ENCODE measurements at regions not wholly inside any gene's neighbourhood (a gene's known extent, or its start where the extent isn't known, plus 50 kb on each side); places are given as distances from the start of the nearest gene placed in this dataset.

DNA sequence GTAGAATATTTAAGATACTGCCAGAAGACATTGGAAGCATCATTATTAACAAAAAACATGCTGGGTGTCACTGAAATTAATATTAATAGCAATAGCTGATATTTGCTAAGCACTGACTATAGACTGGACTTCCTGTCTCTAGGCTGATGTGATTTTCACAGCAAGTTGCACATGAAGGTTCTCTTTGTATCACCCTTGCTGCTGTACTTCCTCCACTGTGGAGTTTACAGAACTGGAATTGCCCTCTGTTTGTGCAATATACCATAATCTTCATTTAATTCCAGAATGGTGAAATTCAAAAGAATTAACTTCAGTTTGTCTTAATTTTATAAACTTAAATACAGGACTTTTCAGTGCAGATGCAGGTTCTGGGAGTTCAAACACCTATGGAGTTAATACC is 585.1 kb downstream of the RNF144A start:
- no peak overlapping the region for H3K9ac ChIP-seq (ENCODE audit: low read depth, low read length, poor library complexity, severe bottlenecking)
- no peaks in the 10 kb centered on the region for H3F3A ChIP-seq (ENCODE audit: low read depth)
- no peak for TF ChIP-seq EZH2phosphoT487 (IDR thresholded peaks at IDR 0.05; ENCODE audit: borderline replicate concordance)
- TF ChIP-seq, protein P1, sequence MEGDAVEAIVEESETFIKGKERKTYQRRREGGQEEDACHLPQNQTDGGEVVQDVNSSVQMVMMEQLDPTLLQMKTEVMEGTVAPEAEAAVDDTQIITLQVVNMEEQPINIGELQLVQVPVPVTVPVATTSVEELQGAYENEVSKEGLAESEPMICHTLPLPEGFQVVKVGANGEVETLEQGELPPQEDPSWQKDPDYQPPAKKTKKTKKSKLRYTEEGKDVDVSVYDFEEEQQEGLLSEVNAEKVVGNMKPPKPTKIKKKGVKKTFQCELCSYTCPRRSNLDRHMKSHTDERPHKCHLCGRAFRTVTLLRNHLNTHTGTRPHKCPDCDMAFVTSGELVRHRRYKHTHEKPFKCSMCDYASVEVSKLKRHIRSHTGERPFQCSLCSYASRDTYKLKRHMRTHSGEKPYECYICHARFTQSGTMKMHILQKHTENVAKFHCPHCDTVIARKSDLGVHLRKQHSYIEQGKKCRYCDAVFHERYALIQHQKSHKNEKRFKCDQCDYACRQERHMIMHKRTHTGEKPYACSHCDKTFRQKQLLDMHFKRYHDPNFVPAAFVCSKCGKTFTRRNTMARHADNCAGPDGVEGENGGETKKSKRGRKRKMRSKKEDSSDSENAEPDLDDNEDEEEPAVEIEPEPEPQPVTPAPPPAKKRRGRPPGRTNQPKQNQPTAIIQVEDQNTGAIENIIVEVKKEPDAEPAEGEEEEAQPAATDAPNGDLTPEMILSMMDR (conservative IDR thresholded peaks at IDR 0.05; ENCODE audit: low read length), result no peak
- no peaks in the 10 kb centered on the region for H4K20me1 ChIP-seq (ENCODE audit: insufficient read depth, low read length, poor library complexity, severe bottlenecking)
- H3K4me1 ChIP-seq (ENCODE audit: insufficient read depth, low read length, poor library complexity, severe bottlenecking), result no peaks in the 10 kb centered on the region
- no peaks in the 10 kb centered on the region for H3K27me3 ChIP-seq (ENCODE audit: insufficient read depth, low read length, poor library complexity, severe bottlenecking)
- H3K79me2 ChIP-seq (ENCODE audit: insufficient read depth, low read length), result no peaks in the 10 kb centered on the region
- no peak overlapping the region for H3K4me2 ChIP-seq (ENCODE audit: low read depth, low read length, poor library complexity, severe bottlenecking)
- H2AFZ ChIP-seq (ENCODE audit: low read length), result no peak overlapping the region
- no peaks in the 10 kb centered on the region for H3K9me3 ChIP-seq (ENCODE audit: insufficient read depth, low read depth, low read length)
- H3K36me3 ChIP-seq (ENCODE audit: insufficient read depth, low read length), result no peaks in the 10 kb centered on the region
- no peaks in the 10 kb centered on the region for H3K9me2 ChIP-seq (replicated peaks; ENCODE audit: low read depth, low read length)
- no peak overlapping the region for H3K4me3 ChIP-seq (ENCODE audit: low read length, poor library complexity, severe bottlenecking)

DNA sequence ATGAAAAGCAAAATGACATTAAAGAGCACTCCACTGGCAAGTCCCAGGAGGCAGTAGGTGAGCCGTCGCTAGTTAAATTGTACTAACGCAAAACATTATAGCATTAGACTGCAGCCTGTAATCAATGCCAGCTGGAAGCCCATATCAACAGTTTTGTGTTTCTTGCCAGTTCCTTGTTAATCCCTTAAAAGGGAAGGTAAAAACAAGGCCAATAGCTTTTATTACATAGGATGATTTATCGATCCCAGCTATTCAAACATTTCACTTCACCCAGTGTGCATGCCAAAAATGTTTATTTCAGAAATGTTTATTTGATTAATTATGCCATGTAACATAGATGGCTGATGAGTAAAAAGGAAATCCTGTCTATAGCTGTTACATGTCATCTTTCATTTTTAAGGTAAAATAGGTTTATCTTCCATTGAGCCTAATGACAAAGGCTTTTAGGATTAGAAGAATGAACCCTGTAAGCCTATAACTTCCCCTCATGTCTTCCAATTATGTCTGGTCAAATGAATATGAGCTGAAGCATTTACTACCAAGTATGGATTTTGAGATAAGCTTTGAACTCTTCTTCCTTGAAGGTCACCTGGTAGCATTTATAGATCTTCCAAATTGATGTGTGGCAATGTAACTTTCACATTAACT is 591.2 kb downstream of the RNF144A start:
- Histone ChIP-seq H3K9me3 (ENCODE audit: insufficient read depth, low read depth, low read length) (no peaks in the 10 kb centered on the region), H3K4me1 (ENCODE audit: insufficient read depth, low read length, poor library complexity, severe bottlenecking) (no peaks in the 10 kb centered on the region), H3K36me3 (ENCODE audit: insufficient read depth, low read length) (no peaks in the 10 kb centered on the region), H3K4me3 (ENCODE audit: low read length, poor library complexity, severe bottlenecking) (no peak overlapping the region), H3K27me3 (ENCODE audit: insufficient read depth, low read length, poor library complexity, severe bottlenecking) (no peaks in the 10 kb centered on the region), H3K9me2 (replicated peaks; ENCODE audit: low read depth, low read length) (no peaks in the 10 kb centered on the region), H3K79me2 (ENCODE audit: insufficient read depth, low read length) (no peaks in the 10 kb centered on the region), H4K20me1 (ENCODE audit: insufficient read depth, low read length, poor library complexity, severe bottlenecking) (no peaks in the 10 kb centered on the region), H3F3A (ENCODE audit: low read depth) (no peaks in the 10 kb centered on the region), H3K9ac (ENCODE audit: low read depth, low read length, poor library complexity, severe bottlenecking) (no peak overlapping the region), H3K4me2 (ENCODE audit: low read depth, low read length, poor library complexity, severe bottlenecking) (no peak overlapping the region), H2AFZ (ENCODE audit: low read length) (no peak overlapping the region)
- no peak for TF ChIP-seq EZH2phosphoT487 (IDR thresholded peaks at IDR 0.05; ENCODE audit: borderline replicate concordance)

DNA sequence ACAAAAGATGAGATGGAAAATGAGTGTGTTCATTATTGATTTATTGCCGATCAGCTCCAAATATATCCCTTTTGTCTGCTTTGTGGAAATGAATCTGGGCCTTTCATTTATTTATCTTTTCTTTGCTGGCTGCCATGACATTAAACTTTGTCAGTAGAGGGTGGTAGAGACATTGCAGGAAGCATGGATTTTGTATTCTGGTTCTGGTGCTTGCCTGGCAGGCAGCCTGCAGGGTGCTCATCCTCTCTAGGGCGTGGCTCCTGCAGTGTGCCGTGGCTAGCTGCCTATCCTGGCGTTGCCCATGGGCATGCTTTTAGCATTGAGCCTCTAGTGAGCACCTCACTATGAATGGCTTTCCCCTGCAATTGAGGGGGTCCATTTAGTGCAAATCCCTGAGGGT is 593.1 kb downstream of the RNF144A start:
- TF ChIP-seq, protein P1 (conservative IDR thresholded peaks at IDR 0.05; ENCODE audit: low read length), result peak; percentile 25
- no peak for TF ChIP-seq EZH2phosphoT487 (IDR thresholded peaks at IDR 0.05; ENCODE audit: borderline replicate concordance)
- H3K4me2 ChIP-seq (ENCODE audit: low read depth, low read length, poor library complexity, severe bottlenecking), result no peak overlapping the region
- H2AFZ ChIP-seq (ENCODE audit: low read length), result no peak overlapping the region
- H3F3A ChIP-seq (ENCODE audit: low read depth), result no peaks in the 10 kb centered on the region
- H3K9ac ChIP-seq (ENCODE audit: low read depth, low read length, poor library complexity, severe bottlenecking), result no peak overlapping the region
- no peaks in the 10 kb centered on the region for H3K4me1 ChIP-seq (ENCODE audit: insufficient read depth, low read length, poor library complexity, severe bottlenecking)
- no peak overlapping the region for H3K4me3 ChIP-seq (ENCODE audit: low read length, poor library complexity, severe bottlenecking)
- H3K9me3 ChIP-seq (ENCODE audit: insufficient read depth, low read depth, low read length), result no peaks in the 10 kb centered on the region
- H3K36me3 ChIP-seq (ENCODE audit: insufficient read depth, low read length), result no peaks in the 10 kb centered on the region
- no peaks in the 10 kb centered on the region for H3K27me3 ChIP-seq (ENCODE audit: insufficient read depth, low read length, poor library complexity, severe bottlenecking)
- no peaks in the 10 kb centered on the region for H3K79me2 ChIP-seq (ENCODE audit: insufficient read depth, low read length)
- H3K9me2 ChIP-seq (replicated peaks; ENCODE audit: low read depth, low read length), result no peaks in the 10 kb centered on the region
- no peaks in the 10 kb centered on the region for H4K20me1 ChIP-seq (ENCODE audit: insufficient read depth, low read length, poor library complexity, severe bottlenecking)

DNA sequence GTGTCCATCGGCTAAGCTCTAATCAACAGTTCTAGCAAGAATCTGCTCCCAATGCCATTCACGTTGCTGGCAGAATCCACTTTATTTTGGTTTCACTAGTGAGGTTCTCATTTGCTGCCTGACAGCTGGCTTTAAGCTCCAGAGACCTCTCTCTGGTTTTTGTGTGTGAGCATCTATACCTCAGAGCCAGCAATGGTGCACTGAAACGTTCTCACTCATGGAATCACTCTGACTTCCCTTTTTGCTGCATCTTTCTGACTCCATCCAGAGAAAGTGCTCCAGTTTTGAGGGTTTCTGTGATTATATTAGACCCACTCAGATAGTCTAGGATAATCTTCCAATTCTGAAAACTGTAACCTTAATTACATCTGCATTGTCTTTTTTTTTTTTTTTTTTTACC is 596.6 kb downstream of the RNF144A start:
- H3K4me1 ChIP-seq (ENCODE audit: insufficient read depth, low read length, poor library complexity, severe bottlenecking), result no peaks in the 10 kb centered on the region
- H3K9ac ChIP-seq (ENCODE audit: low read depth, low read length, poor library complexity, severe bottlenecking), result no peak overlapping the region
- H3K9me3 ChIP-seq (ENCODE audit: insufficient read depth, low read depth, low read length), result no peaks in the 10 kb centered on the region
- H2AFZ ChIP-seq (ENCODE audit: low read length), result no peak overlapping the region
- TF ChIP-seq EZH2phosphoT487 (IDR thresholded peaks at IDR 0.05; ENCODE audit: borderline replicate concordance), result no peak
- TF ChIP-seq, protein P1 (conservative IDR thresholded peaks at IDR 0.05; ENCODE audit: low read length), result no peak
- no peak overlapping the region for H3K4me3 ChIP-seq (ENCODE audit: low read length, poor library complexity, severe bottlenecking)
- no peaks in the 10 kb centered on the region for H4K20me1 ChIP-seq (ENCODE audit: insufficient read depth, low read length, poor library complexity, severe bottlenecking)
- H3K4me2 ChIP-seq (ENCODE audit: low read depth, low read length, poor library complexity, severe bottlenecking), result no peak overlapping the region
- no peaks in the 10 kb centered on the region for H3K79me2 ChIP-seq (ENCODE audit: insufficient read depth, low read length)
- no peaks in the 10 kb centered on the region for H3K36me3 ChIP-seq (ENCODE audit: insufficient read depth, low read length)
- H3F3A ChIP-seq (ENCODE audit: low read depth), result no peaks in the 10 kb centered on the region
- H3K9me2 ChIP-seq (replicated peaks; ENCODE audit: low read depth, low read length), result no peaks in the 10 kb centered on the region
- no peaks in the 10 kb centered on the region for H3K27me3 ChIP-seq (ENCODE audit: insufficient read depth, low read length, poor library complexity, severe bottlenecking)

Data from Loucy (cell line).